GM23338 (cell line): ENCODE measurements at regions not wholly inside any gene's neighbourhood (a gene's known extent, or its start where the extent isn't known, plus 50 kb on each side); places are given as distances from the start of the nearest gene placed in this dataset.
"Not testable (repeated sequence)": the region's sequence is repeated elsewhere in the genome, so short reads cannot be mapped to it uniquely, and the experiment has no call there.

Source experiments
- ATAC-seq: fragments of 200-7000 bp; cut with Tn5 transposase; 3 replicates; pipeline ENCODE4 v1.9.1; 2020
- DNase-seq: peaks from one replicate; pipeline ENCODE4 v3.0.0-alpha.2; 2015; ENCODE audit warnings: low spot score
- H2AFZ ChIP-seq: fragments of 200-600 bp; sonication (generic); 2 replicates; pipeline ENCODE4 v1.8.0; 2016; ENCODE audit warnings: antibody characterized with exemption, mild to moderate bottlenecking, moderate library complexity
- H3F3A ChIP-seq: fragments of 200-600 bp; sonication (generic); replicated peaks from 2 replicates; pipeline ENCODE4 v1.8.0; 2017; ENCODE audit warnings: antibody characterized with exemption, mixed run types, low read depth
- H3K27ac ChIP-seq: fragments of 200-600 bp; sonication (generic); 2 replicates; pipeline ENCODE4 v1.6.1; 2016; ENCODE audit warnings: low read depth
- H3K27me3 ChIP-seq: fragments of 200-600 bp; sonication (generic); 2 replicates; pipeline ENCODE4 v1.8.0; 2016; ENCODE audit warnings: mild to moderate bottlenecking, mixed run types, moderate library complexity; ENCODE audit not compliant: insufficient read depth
- H3K36me3 ChIP-seq: fragments of 200-600 bp; sonication (generic); 2 replicates; pipeline ENCODE4 v1.8.0; 2016; ENCODE audit warnings: mild to moderate bottlenecking; ENCODE audit not compliant: insufficient read depth
- H3K4me1 ChIP-seq: fragments of 200-600 bp; sonication (generic); 2 replicates; pipeline ENCODE4 v1.8.0; 2016; ENCODE audit warnings: mild to moderate bottlenecking, moderate library complexity; ENCODE audit not compliant: insufficient read depth
- H3K4me2 ChIP-seq: fragments of 200-600 bp; sonication (generic); 2 replicates; pipeline ENCODE4 v1.7.1; 2017; ENCODE audit warnings: mixed run types
- H3K4me3 ChIP-seq: fragments of 200-600 bp; sonication (generic); 2 replicates; pipeline ENCODE4 v1.6.1; 2016; ENCODE audit warnings: mixed run types
- H3K79me2 ChIP-seq: fragments of 200-600 bp; sonication (generic); replicated peaks from 2 replicates; pipeline ENCODE4 v1.8.0; 2017; ENCODE audit warnings: mild to moderate bottlenecking; ENCODE audit not compliant: insufficient read depth
- H3K9me2 ChIP-seq: fragments of 200-600 bp; sonication (generic); 2 replicates; pipeline ENCODE4 v1.8.0; 2017; ENCODE audit not compliant: insufficient read depth
- H4K20me1 ChIP-seq: fragments of 200-600 bp; sonication (generic); replicated peaks from 2 replicates; pipeline ENCODE4 v1.8.0; 2017; ENCODE audit warnings: mild to moderate bottlenecking; ENCODE audit not compliant: insufficient read depth
- H3K27ac Mint-ChIP-seq: 2 replicates; pipeline ENCODE4 v1.8.0; 2020; ENCODE audit warnings: inconsistent platforms, mild to moderate bottlenecking, moderate library complexity, mixed read lengths
- H3K27me3 Mint-ChIP-seq: 3 replicates; pipeline ENCODE4 v1.8.0; 2022; ENCODE audit warnings: low read depth, mild to moderate bottlenecking, moderate library complexity, mixed read lengths, inconsistent platforms; ENCODE audit not compliant: insufficient read depth, poor library complexity
- H3K36me3 Mint-ChIP-seq: 3 replicates; pipeline ENCODE4 v1.8.0; 2021; ENCODE audit warnings: low read depth, mild to moderate bottlenecking, inconsistent platforms, moderate library complexity, mixed read lengths
- H3K4me1 Mint-ChIP-seq: 3 replicates; pipeline ENCODE4 v1.8.0; 2020; ENCODE audit warnings: mild to moderate bottlenecking, inconsistent platforms, mixed read lengths
- H3K4me3 Mint-ChIP-seq: 3 replicates; pipeline ENCODE4 v1.8.0; 2021; ENCODE audit warnings: moderate library complexity, mild to moderate bottlenecking, inconsistent platforms, mixed read lengths
- H3K9me3 Mint-ChIP-seq: 3 replicates; pipeline ENCODE4 v1.8.0; 2020; ENCODE audit warnings: moderate library complexity, mild to moderate bottlenecking, inconsistent platforms, mixed read lengths
- CREB1 ChIP-seq: fragments of 250-450 bp; sonication (Bioruptor Pico); IDR thresholded peaks from 2 replicates; pipeline ENCODE4 v1.5.0; 2020; ENCODE audit warnings: low read depth, mild to moderate bottlenecking, moderate library complexity
- CTCF ChIP-seq, 2 experiments: fragments of 200-600 bp in 1 of 2; sonication (generic) in 1 of 2; conservative IDR thresholded peaks; 2 replicates each; pipeline versions ENCODE4 v1.5.1 to v1.6.1; 2016 to 2017; ENCODE audit warnings: antibody characterized with exemption in 2 of 2, low read depth in 2 of 2, mild to moderate bottlenecking in 2 of 2, moderate library complexity in 1 of 2
- ETS1 ChIP-seq: IDR thresholded peaks from 2 replicates; pipeline ENCODE4 v1.6.1; 2016; ENCODE audit warnings: antibody characterized with exemption
- EZH2phosphoT487 ChIP-seq: fragments of 200-600 bp; sonication (generic); IDR thresholded peaks from one replicate; pipeline ENCODE4 v1.8.1; 2018; ENCODE audit warnings: antibody characterized with exemption; ENCODE audit not compliant: unreplicated experiment
- NANOG ChIP-seq: IDR thresholded peaks from 2 replicates; pipeline ENCODE4 v1.6.1; 2016; ENCODE audit warnings: antibody characterized with exemption, borderline replicate concordance
- POLR2AphosphoS5 ChIP-seq: IDR thresholded peaks from 2 replicates; pipeline ENCODE4 v1.6.1; 2016; ENCODE audit warnings: antibody characterized with exemption, low read depth
- REST ChIP-seq: IDR thresholded peaks from one replicate; pipeline ENCODE4 v1.6.1; 2018; ENCODE audit warnings: antibody characterized with exemption; ENCODE audit not compliant: unreplicated experiment
- STAT1 ChIP-seq: IDR thresholded peaks from one replicate; pipeline ENCODE4 v1.6.1; 2016; ENCODE audit warnings: antibody characterized with exemption; ENCODE audit not compliant: unreplicated experiment
- ZNF114 ChIP-seq: fragments of 250-450 bp; sonication (Bioruptor Pico); IDR thresholded peaks from 2 replicates; pipeline ENCODE4 v1.5.0; 2020; ENCODE audit warnings: mild to moderate bottlenecking, moderate library complexity
- ZNF331 ChIP-seq: fragments of 250-450 bp; sonication (Bioruptor Pico); IDR thresholded peaks from 2 replicates; pipeline ENCODE4 v1.5.0; 2020; ENCODE audit warnings: low read depth, mild to moderate bottlenecking, moderate library complexity
- ZNF462 ChIP-seq: fragments of 250-450 bp; sonication (Bioruptor Pico); IDR thresholded peaks from 2 replicates; pipeline ENCODE4 v1.5.0; 2020; ENCODE audit warnings: mild to moderate bottlenecking, moderate library complexity

- H4K20me1 ChIP-seq: no peaks in the 10 kb centered on the region
- H3K27ac ChIP-seq: no peak overlapping the region
- Mint-ChIP-seq H3K27me3 (peaks cover 4% of the 10 kb centered on the region), H3K4me3 (no peak overlapping the region), H3K9me3 (peaks cover 5% of the 10 kb centered on the region; the same call in 1 of the 3 replicates), H3K36me3 (no peaks in the 10 kb centered on the region; the same call in 2 of the 3 replicates), H3K27ac (no peak overlapping the region), H3K4me1 (peaks cover 26% of the 10 kb centered on the region)
- no peaks in the 10 kb centered on the region for H3K27me3 ChIP-seq
- DNase-seq (no peak), ATAC-seq (no peak)
- H3K79me2 ChIP-seq: no peaks in the 10 kb centered on the region
- no peaks in the 10 kb centered on the region for H3F3A ChIP-seq
- H3K4me2 ChIP-seq: peak overlapping the region; percentile 35
- no peak overlapping the region for H2AFZ ChIP-seq
- no peaks in the 10 kb centered on the region for H3K36me3 ChIP-seq
- TF ChIP-seq ETS1 (no peak), EZH2phosphoT487 (no peak), ZNF114 (no peak), ZNF331 (no peak), CTCF (conservative IDR thresholded peaks at IDR 0.05; ENCODE audit: low read depth in 2 of 2) (no peak), STAT1 (no peak), POLR2AphosphoS5 (no peak), REST (no peak), NANOG (no peak), ZNF462 (CRISPR knock-in tag) (no peak), CREB1 (CRISPR knock-in tag) (no peak)
- no peaks in the 10 kb centered on the region; the same call in none of the 2 replicates for H3K9me2 ChIP-seq
- no peak overlapping the region for H3K4me3 ChIP-seq
- peaks cover 32% of the 10 kb centered on the region for H3K4me1 ChIP-seq
These were observed 194.3 kb upstream of the PIK3R1 start for GRCh38 chr5:68021227-68021626.

GRCh38 chr5:68020461-68020969, 195.0 kb upstream of the PIK3R1 start:
- H3K27me3 ChIP-seq, H3K27ac Mint-ChIP-seq, H3K27ac ChIP-seq, H3K9me2 ChIP-seq, H3K27me3 Mint-ChIP-seq, H3K79me2 ChIP-seq, H3K36me3 Mint-ChIP-seq, H4K20me1 ChIP-seq, H3K36me3 ChIP-seq, H3K4me3 Mint-ChIP-seq, H3K4me2 ChIP-seq, ATAC-seq, H3K4me3 ChIP-seq, DNase-seq, H3K9me3 Mint-ChIP-seq, H3F3A ChIP-seq, H2AFZ ChIP-seq: not testable (repeated sequence)
- peaks cover 26% of the 10 kb centered on the region for H3K4me1 Mint-ChIP-seq
- H3K4me1 ChIP-seq: peaks cover 32% of the 10 kb centered on the region
